Fibroblast of skin of right biceps (primary cell): ENCODE measurements at regions not wholly inside any gene's neighbourhood (a gene's known extent, or its start where the extent isn't known, plus 50 kb on each side); places are given as distances from the start of the nearest gene placed in this dataset.

Source experiments
- DNase-seq: peaks from one replicate; pipeline ENCODE4 v3.0.0-alpha.2; 2013

GRCh38 chr7:31171216-31171785 is 119.2 kb downstream of the ADCYAP1R1 start:
- DNase-seq = no peak
